DND-41 (cell line): ENCODE measurements at regions not wholly inside any gene's neighbourhood (a gene's known extent, or its start where the extent isn't known, plus 50 kb on each side); places are given as distances from the start of the nearest gene placed in this dataset.

Experiments used
- EZH2 ChIP-seq: IDR thresholded peaks from 3 replicates; pipeline ENCODE4 v1.6.1; 2012; ENCODE audit warnings: borderline replicate concordance, low read depth, mild to moderate bottlenecking, moderate library complexity, low read length, inconsistent platforms; ENCODE audit not compliant: severe bottlenecking
- TF ChIP-seq, protein P1 (sequence below): IDR thresholded peaks from 2 replicates; pipeline ENCODE4 v1.5.1; 2012; ENCODE audit warnings: borderline replicate concordance, low read length, moderate library complexity, mild to moderate bottlenecking; ENCODE audit not compliant: poor library complexity, severe bottlenecking; ENCODE audit errors: extremely low read depth

DNA sequence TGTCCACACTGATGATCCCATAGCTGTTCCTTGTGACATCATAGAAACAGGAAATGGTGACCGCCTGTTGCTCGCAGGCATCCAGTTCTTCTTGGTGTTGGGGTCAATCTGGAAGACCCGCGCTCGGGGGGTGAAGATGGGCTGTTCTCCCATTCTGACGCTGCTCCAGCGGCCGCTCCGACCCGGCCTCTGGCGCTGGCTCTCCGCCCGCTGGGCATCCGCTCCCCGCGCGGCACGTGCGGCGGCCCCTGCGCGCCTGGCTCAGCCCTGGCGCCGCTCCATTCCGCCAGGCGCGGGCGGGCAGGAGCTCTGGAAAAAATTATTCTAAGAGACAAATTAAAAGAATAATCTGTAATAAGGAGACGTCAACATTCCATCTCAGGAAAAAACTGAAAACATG, 761.1 kb downstream of the TMEM121 start:
- no peak for TF ChIP-seq EZH2
- TF ChIP-seq, protein P1, sequence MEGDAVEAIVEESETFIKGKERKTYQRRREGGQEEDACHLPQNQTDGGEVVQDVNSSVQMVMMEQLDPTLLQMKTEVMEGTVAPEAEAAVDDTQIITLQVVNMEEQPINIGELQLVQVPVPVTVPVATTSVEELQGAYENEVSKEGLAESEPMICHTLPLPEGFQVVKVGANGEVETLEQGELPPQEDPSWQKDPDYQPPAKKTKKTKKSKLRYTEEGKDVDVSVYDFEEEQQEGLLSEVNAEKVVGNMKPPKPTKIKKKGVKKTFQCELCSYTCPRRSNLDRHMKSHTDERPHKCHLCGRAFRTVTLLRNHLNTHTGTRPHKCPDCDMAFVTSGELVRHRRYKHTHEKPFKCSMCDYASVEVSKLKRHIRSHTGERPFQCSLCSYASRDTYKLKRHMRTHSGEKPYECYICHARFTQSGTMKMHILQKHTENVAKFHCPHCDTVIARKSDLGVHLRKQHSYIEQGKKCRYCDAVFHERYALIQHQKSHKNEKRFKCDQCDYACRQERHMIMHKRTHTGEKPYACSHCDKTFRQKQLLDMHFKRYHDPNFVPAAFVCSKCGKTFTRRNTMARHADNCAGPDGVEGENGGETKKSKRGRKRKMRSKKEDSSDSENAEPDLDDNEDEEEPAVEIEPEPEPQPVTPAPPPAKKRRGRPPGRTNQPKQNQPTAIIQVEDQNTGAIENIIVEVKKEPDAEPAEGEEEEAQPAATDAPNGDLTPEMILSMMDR: no peak
